Neuronal stem cell (in vitro differentiated cells): ENCODE measurements at regions not wholly inside any gene's neighbourhood (a gene's known extent, or its start where the extent isn't known, plus 50 kb on each side); places are given as distances from the start of the nearest gene placed in this dataset.

Source experiments
- DNase-seq: peaks from one replicate; pipeline ENCODE4 v3.0.0-alpha.2; 2013; ENCODE audit warnings: low spot score
- H2AFZ ChIP-seq: one replicate; pipeline ENCODE4 v1.6.1; 2013; ENCODE audit warnings: mild to moderate bottlenecking, low read length, inconsistent platforms
- H2AK5ac ChIP-seq: 2 replicates; pipeline ENCODE4 v1.6.1; 2013; ENCODE audit warnings: low read depth, mild to moderate bottlenecking, inconsistent platforms, low read length, moderate library complexity, mixed read lengths
- H2BK120ac ChIP-seq: 2 replicates; pipeline ENCODE4 v1.6.1; 2013; ENCODE audit warnings: low read depth, mild to moderate bottlenecking, inconsistent platforms, low read length, moderate library complexity, mixed read lengths
- H2BK12ac ChIP-seq: one replicate; pipeline ENCODE4 v1.6.1; 2013; ENCODE audit warnings: low read length, inconsistent platforms
- H2BK15ac ChIP-seq: 2 replicates; pipeline ENCODE4 v1.6.1; 2013; ENCODE audit warnings: mild to moderate bottlenecking, low read length, inconsistent platforms, mixed read lengths
- H2BK5ac ChIP-seq: one replicate; pipeline ENCODE4 v1.6.1; 2013; ENCODE audit warnings: inconsistent platforms, mild to moderate bottlenecking, low read length, moderate library complexity
- H3K14ac ChIP-seq: one replicate; pipeline ENCODE4 v1.6.1; 2013; ENCODE audit warnings: low read length, inconsistent platforms
- H3K18ac ChIP-seq: 2 replicates; pipeline ENCODE4 v1.6.1; 2013; ENCODE audit warnings: low read length, inconsistent platforms
- H3K23ac ChIP-seq: 2 replicates; pipeline ENCODE4 v1.6.1; 2013; ENCODE audit warnings: low read depth, mild to moderate bottlenecking, mixed read lengths, low read length, inconsistent platforms; ENCODE audit not compliant: poor library complexity
- H3K27ac ChIP-seq: replicated peaks from 3 replicates; pipeline ENCODE4 v1.5.1; 2013; ENCODE audit warnings: low read length, inconsistent platforms
- H3K27me3 ChIP-seq, 3 experiments: 2 replicates each; pipeline ENCODE4 v1.6.1; 2013; ENCODE audit warnings: low read length in 3 of 3, mild to moderate bottlenecking in 2 of 3, inconsistent platforms in 1 of 3, low read depth in 1 of 3, mixed read lengths in 1 of 3, moderate library complexity in 1 of 3; ENCODE audit not compliant: control insufficient read depth in 3 of 3, insufficient read depth in 3 of 3
- H3K36me3 ChIP-seq, 2 donors: replicated peaks in 1 of 2; 2 replicates each; pipeline ENCODE4 v1.6.1; 2013; ENCODE audit warnings: low read length in 2 of 2; ENCODE audit not compliant: control insufficient read depth in 2 of 2, insufficient read depth in 2 of 2
- H3K4ac ChIP-seq: 2 replicates; pipeline ENCODE4 v1.6.1; 2013; ENCODE audit warnings: inconsistent platforms, mild to moderate bottlenecking, low read length, moderate library complexity
- H3K4me1 ChIP-seq, 2 donors: 1 replicate in 1 of 2; 2 replicates in 1 of 2; pipeline ENCODE4 v1.6.1; 2013; ENCODE audit warnings: low read length in 2 of 2, low read depth in 1 of 2; ENCODE audit not compliant: control insufficient read depth in 2 of 2, insufficient read depth in 1 of 2
- H3K4me2 ChIP-seq: one replicate; pipeline ENCODE4 v1.6.1; 2013; ENCODE audit warnings: mild to moderate bottlenecking, low read length, inconsistent platforms; ENCODE audit not compliant: insufficient read depth, poor library complexity, severe bottlenecking
- H3K4me3 ChIP-seq, 2 donors: 2 replicates each; pipeline ENCODE4 v1.5.1; 2013; ENCODE audit warnings: low read length in 2 of 2, mild to moderate bottlenecking in 2 of 2, inconsistent platforms in 1 of 2, moderate library complexity in 1 of 2
- H3K79me1 ChIP-seq: one replicate; pipeline ENCODE4 v1.6.1; 2013; ENCODE audit warnings: low read depth, mild to moderate bottlenecking, inconsistent platforms, low read length, moderate library complexity
- H3K9ac ChIP-seq: one replicate; pipeline ENCODE4 v1.6.1; 2013; ENCODE audit warnings: mild to moderate bottlenecking, low read depth, low read length, inconsistent platforms; ENCODE audit not compliant: poor library complexity
- H3K9me3 ChIP-seq, 2 donors: replicated peaks in 1 of 2; 2 replicates each; pipeline versions ENCODE3 to v1.6.1; 2013; ENCODE audit warnings: low read length in 2 of 2, mild to moderate bottlenecking in 2 of 2, inconsistent platforms in 1 of 2, low read depth in 1 of 2, mixed read lengths in 1 of 2, moderate library complexity in 1 of 2; ENCODE audit not compliant: control insufficient read depth in 2 of 2, insufficient read depth in 1 of 2
- H4K8ac ChIP-seq: one replicate; pipeline ENCODE4 v1.6.1; 2013; ENCODE audit warnings: low read depth, mild to moderate bottlenecking, inconsistent platforms, low read length, moderate library complexity
- H4K91ac ChIP-seq: one replicate; pipeline ENCODE4 v1.6.1; 2013; ENCODE audit warnings: low read length, low read depth, mild to moderate bottlenecking, inconsistent platforms; ENCODE audit not compliant: poor library complexity
- WGBS, 2 donors: extraction: QIAGEN DNeasy Blood & Tissue Kit; methylation state at CpG; one replicate each; pipeline ENCODE4 v1.1.7; 2013; ENCODE audit warnings: missing lambda C conversion rate in 2 of 2, mixed read lengths in 1 of 2; ENCODE audit not compliant: insufficient read length in 2 of 2, insufficient replicate concordance in 1 of 2; ENCODE audit errors: extremely low coverage in 2 of 2; 5-methylcytosine and 5-hydroxymethylcytosine counted together

DNA sequence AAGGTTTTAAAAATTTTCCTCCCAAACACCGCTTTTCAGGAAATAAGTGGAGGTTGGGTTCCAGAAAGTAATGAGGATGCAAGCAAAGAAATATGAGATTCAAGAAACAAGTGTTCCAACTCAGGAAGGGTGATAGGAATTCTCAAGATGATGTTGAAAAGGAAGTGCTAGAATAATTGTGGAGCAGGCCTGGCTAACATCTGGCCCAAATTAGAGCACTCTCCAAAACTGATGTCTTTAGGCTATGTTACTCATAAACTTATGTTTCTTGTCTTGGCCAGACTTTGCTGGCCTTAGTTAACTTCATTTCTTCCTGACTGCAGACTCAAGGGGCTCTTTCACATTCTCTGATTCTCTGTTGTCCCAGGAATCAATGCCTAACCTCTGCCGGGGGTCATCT lies 116.3 kb downstream of the TMTC3 start:
- Histone ChIP-seq H3K36me3 (no peaks in the 10 kb centered on the region), H2BK5ac (no peak overlapping the region), H3K9ac (no peak overlapping the region), H2BK120ac (no peak overlapping the region), H3K27ac (no peak overlapping the region), H2AFZ (peak overlapping the region; percentile 49), H3K4me1 (no peaks in the 10 kb centered on the region), H2AK5ac (no peak overlapping the region), H3K4me3 (no peak overlapping the region), H3K23ac (no peak overlapping the region), H3K79me1 (no peaks in the 10 kb centered on the region), H3K4ac (no peak overlapping the region), H3K4me2 (no peak overlapping the region), H2BK12ac (no peak overlapping the region), H3K14ac (no peak overlapping the region), H4K91ac (no peak overlapping the region), H2BK15ac (no peak overlapping the region), H3K27me3 (no peaks in the 10 kb centered on the region), H3K18ac (no peak overlapping the region), H3K9me3 (no peaks in the 10 kb centered on the region), H4K8ac (no peak overlapping the region)
- DNase-seq = no peak
- no CpG with 5 or more reads among the region's 2 CpGs for WGBS, 2 donors

DNA sequence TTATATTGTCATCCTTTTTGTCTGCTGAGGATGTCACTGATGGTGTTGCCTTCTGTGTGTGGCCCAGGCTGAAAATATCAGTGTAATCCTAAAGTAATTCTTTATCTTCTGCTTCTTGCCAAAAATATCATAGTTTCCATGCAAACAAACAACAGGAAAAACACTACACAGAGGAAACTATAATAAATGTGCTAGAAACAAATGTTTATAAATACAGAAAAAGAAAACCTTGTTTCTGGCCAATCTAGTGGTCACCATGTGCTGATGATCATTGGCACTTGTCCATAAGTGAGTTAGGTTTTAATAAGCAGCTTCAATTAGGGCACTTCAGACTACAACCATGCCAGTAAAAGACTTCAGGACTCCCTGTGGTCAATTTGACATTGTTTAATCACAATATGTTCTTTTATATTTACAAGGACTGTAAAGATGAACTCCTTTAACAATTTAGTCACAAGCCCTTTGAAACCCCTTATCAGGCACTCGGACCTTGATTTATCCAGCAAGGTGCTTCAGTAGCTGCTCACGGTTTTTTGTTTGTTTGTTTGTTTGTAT lies 124.8 kb downstream of the TMTC3 start:
- WGBS, 2 donors = no CpG with 5 or more reads among the region's 2 CpGs
- Histone ChIP-seq H3K27me3 (no peaks in the 10 kb centered on the region), H3K4ac (no peak overlapping the region), H3K4me2 (no peak overlapping the region), H2AK5ac (no peak overlapping the region), H3K9me3 (no peaks in the 10 kb centered on the region), H3K27ac (no peak overlapping the region), H2BK5ac (no peak overlapping the region), H2BK120ac (no peak overlapping the region), H3K4me1 (no peaks in the 10 kb centered on the region), H3K23ac (no peak overlapping the region), H3K4me3 (no peak overlapping the region), H2BK15ac (no peak overlapping the region), H3K36me3 (no peaks in the 10 kb centered on the region), H3K9ac (no peak overlapping the region), H3K14ac (no peak overlapping the region), H4K8ac (no peak overlapping the region), H2BK12ac (no peak overlapping the region), H3K18ac (no peak overlapping the region), H2AFZ (no peak overlapping the region), H3K79me1 (no peaks in the 10 kb centered on the region), H4K91ac (no peak overlapping the region)
- no peak for DNase-seq

DNA sequence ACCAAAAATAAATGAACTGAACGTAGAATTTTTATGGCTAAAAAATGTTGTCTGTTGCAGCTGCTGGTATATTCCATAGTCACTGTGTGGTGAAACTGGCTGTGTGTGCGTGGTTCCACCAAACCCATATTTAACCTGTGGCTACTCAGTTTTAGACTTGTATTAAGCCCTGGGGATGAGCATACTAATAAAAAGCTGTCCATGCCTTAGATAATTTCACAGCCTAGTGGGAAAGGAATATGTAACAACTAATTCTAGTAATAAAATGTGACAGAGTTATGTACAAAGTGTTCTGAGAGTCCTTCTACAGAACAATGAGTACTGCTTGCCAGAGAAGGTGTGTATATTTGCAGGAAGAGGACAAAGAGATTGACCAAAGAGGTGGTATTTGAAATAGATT lies 125.5 kb downstream of the TMTC3 start:
- Histone ChIP-seq H3K27ac (no peak overlapping the region), H3K4ac (no peak overlapping the region), H2AK5ac (no peak overlapping the region), H2AFZ (peak overlapping the region; percentile 25), H3K23ac (no peak overlapping the region), H4K91ac (no peak overlapping the region), H3K18ac (no peak overlapping the region), H2BK5ac (no peak overlapping the region), H3K36me3 (no peaks in the 10 kb centered on the region), H3K27me3 (no peaks in the 10 kb centered on the region), H2BK12ac (no peak overlapping the region), H3K14ac (no peak overlapping the region), H3K9ac (no peak overlapping the region), H3K4me3 (no peak overlapping the region), H3K9me3 (no peaks in the 10 kb centered on the region), H2BK15ac (no peak overlapping the region), H2BK120ac (no peak overlapping the region), H3K4me2 (no peak overlapping the region), H3K4me1 (no peaks in the 10 kb centered on the region), H3K79me1 (no peaks in the 10 kb centered on the region), H4K8ac (no peak overlapping the region)
- WGBS, 2 donors = no CpG with 5 or more reads among the region's 2 CpGs
- DNase-seq = no peak

DNA sequence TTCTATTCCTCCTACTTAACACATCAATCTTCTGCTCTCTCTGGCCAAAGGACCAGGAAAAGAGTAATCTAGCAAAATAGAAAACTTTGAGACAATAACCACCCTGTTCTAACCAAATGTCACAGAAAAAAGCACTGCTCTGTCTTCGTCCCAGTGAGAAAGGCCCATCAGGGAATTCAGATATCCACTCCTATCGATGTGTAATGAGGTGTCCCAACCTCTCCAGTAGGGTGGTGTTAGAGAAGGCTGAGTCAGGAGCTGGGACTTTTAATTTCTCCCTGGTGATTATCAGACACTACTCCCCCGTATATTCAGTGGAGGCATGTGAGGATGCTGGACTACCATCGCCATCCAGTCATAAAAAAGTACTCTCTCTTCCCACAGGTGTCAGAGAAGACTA lies 130.3 kb downstream of the TMTC3 start:
- Histone ChIP-seq H2AFZ (no peak overlapping the region), H3K79me1 (no peaks in the 10 kb centered on the region), H3K36me3 (no peaks in the 10 kb centered on the region), H3K4ac (no peak overlapping the region), H3K9ac (no peak overlapping the region), H3K23ac (no peak overlapping the region), H3K9me3 (no peaks in the 10 kb centered on the region), H2BK12ac (no peak overlapping the region), H3K27me3 (no peaks in the 10 kb centered on the region), H2AK5ac (no peak overlapping the region), H3K27ac (no peak overlapping the region), H4K8ac (no peak overlapping the region), H3K4me1 (no peaks in the 10 kb centered on the region), H2BK15ac (no peak overlapping the region), H3K14ac (no peak overlapping the region), H3K18ac (no peak overlapping the region), H3K4me2 (no peak overlapping the region), H4K91ac (no peak overlapping the region), H2BK5ac (no peak overlapping the region), H3K4me3 (no peak overlapping the region), H2BK120ac (no peak overlapping the region)
- no peak for DNase-seq
- no CpG with 5 or more reads among the region's 4 CpGs for WGBS, 2 donors
